ENCODE measurements at regions not wholly inside any gene's neighbourhood (a gene's known extent, or its start where the extent isn't known, plus 50 kb on each side); places are given as distances from the start of the nearest gene placed in this dataset.

- TF ChIP-seq EP300 (IDR thresholded peaks at IDR 0.05) (no peak), POLR2A (IDR thresholded peaks at IDR 0.05) (no peak), CTCF (IDR thresholded peaks at IDR 0.05) (no peak)
- intact Hi-C loops (cut with DNase I), result no loop called here
- no peaks in the 10 kb centered on the region for H3K27me3 ChIP-seq
- no peak for DNase-seq
- H3K4me1 ChIP-seq (ENCODE audit: insufficient read depth), result no peaks in the 10 kb centered on the region
- no peaks in the 10 kb centered on the region for H3K9me3 ChIP-seq
- no peak overlapping the region for H3K27ac ChIP-seq
- WGBS, 3 donors, result 61 to 72% (median 68%) methylated on average over 3 of the region's 3 CpGs
- H3K4me3 ChIP-seq, result no peak overlapping the region
- no peaks in the 10 kb centered on the region for H3K36me3 ChIP-seq
These were observed 415.2 kb downstream of the GABRB3 start for GRCh38 chr15:26357653-26358052.

DNA sequence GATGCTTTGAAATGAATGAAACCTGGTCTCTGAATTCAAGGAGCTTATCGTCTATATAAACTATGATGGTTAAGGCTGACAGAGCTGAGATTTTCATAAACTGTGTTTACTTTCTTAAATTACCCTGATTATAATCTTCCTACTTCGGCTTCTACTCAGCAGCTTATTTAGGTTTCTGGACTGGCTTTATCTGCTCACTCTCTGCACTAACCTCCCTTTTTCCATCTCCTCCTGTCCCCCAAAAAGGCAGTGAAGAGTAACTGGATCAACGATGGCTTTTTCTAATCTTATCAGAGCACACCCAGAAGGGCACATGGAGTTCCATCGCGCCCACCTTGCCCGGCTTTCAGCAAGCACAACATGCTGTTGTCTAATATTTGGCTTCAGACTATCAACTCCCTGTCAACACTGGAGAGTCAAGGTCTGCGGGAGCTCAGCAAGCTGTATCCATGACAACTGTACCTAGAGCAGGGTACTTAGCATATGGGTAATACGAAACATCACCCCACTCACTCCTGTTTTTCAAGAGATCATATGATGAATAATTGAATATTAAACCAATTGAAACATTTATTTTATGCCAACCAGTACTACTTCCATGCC, 417.3 kb downstream of the GABRB3 start:
- H3K27me3 ChIP-seq, result no peaks in the 10 kb centered on the region
- H3K27ac ChIP-seq, result no peak overlapping the region
- H3K36me3 ChIP-seq, result no peaks in the 10 kb centered on the region
- TF ChIP-seq CTCF (IDR thresholded peaks at IDR 0.05), result no peak
- no peak for TF ChIP-seq EP300 (IDR thresholded peaks at IDR 0.05)
- TF ChIP-seq POLR2A (IDR thresholded peaks at IDR 0.05), result no peak
- no peak for DNase-seq
- 20 to 31% (median 25%) methylated on average over 8 of the region's 8 CpGs for WGBS, 3 donors
- H3K4me3 ChIP-seq, result no peak overlapping the region
- H3K9me3 ChIP-seq, result no peaks in the 10 kb centered on the region
- intact Hi-C loops (cut with DNase I), result no loop called here
- H3K4me1 ChIP-seq (ENCODE audit: insufficient read depth), result no peaks in the 10 kb centered on the region

- H3K4me1 ChIP-seq (ENCODE audit: insufficient read depth), result no peaks in the 10 kb centered on the region
- no peak for DNase-seq
- no peak overlapping the region for H3K27ac ChIP-seq
- 67 to 77% (median 73%) methylated on average over 4 of the region's 4 CpGs for WGBS, 3 donors
- H3K27me3 ChIP-seq, result no peaks in the 10 kb centered on the region
- H3K9me3 ChIP-seq, result no peaks in the 10 kb centered on the region
- intact Hi-C loops (cut with DNase I), result no loop called here
- H3K4me3 ChIP-seq, result no peak overlapping the region
- TF ChIP-seq POLR2A (IDR thresholded peaks at IDR 0.05) (no peak), CTCF (IDR thresholded peaks at IDR 0.05) (no peak), EP300 (IDR thresholded peaks at IDR 0.05) (no peak)
- H3K36me3 ChIP-seq, result no peaks in the 10 kb centered on the region
These were observed 420.0 kb downstream of the GABRB3 start for GRCh38 chr15:26352909-26353308.

DNA sequence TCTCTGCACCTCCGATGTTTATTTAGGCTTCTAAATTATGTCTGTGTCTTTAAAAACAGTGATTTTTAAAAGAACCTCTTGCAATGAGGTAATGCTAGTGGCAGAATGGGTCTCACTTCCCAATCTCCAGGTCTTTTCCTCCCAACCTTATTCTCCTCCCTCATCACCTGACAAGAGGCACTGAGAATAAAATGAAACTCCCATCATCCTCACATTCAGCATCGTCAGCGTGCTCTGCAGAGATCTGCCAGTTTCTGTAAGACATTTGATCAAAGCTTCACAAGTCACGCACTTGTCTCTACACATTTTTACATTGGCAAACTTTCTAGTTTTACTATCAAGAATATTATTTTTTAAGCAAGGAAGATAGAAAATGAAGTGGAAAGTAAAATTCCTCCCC, 420.5 kb downstream of the GABRB3 start:
- no peaks in the 10 kb centered on the region for H3K9me3 ChIP-seq
- no peaks in the 10 kb centered on the region for H3K4me1 ChIP-seq (ENCODE audit: insufficient read depth)
- no peak overlapping the region for H3K4me3 ChIP-seq
- 82 to 87% (median 84%) methylated on average over 4 of the region's 4 CpGs for WGBS, 3 donors
- TF ChIP-seq CTCF (IDR thresholded peaks at IDR 0.05) (no peak), POLR2A (IDR thresholded peaks at IDR 0.05) (no peak), EP300 (IDR thresholded peaks at IDR 0.05) (no peak)
- H3K27ac ChIP-seq, result no peak overlapping the region
- no peaks in the 10 kb centered on the region for H3K36me3 ChIP-seq
- DNase-seq, result no peak
- intact Hi-C loops (cut with DNase I), result no loop called here
- H3K27me3 ChIP-seq, result no peaks in the 10 kb centered on the region
